ENCODE measurements at regions not wholly inside any gene's neighbourhood (a gene's known extent, or its start where the extent isn't known, plus 50 kb on each side); places are given as distances from the start of the nearest gene placed in this dataset.

DNA sequence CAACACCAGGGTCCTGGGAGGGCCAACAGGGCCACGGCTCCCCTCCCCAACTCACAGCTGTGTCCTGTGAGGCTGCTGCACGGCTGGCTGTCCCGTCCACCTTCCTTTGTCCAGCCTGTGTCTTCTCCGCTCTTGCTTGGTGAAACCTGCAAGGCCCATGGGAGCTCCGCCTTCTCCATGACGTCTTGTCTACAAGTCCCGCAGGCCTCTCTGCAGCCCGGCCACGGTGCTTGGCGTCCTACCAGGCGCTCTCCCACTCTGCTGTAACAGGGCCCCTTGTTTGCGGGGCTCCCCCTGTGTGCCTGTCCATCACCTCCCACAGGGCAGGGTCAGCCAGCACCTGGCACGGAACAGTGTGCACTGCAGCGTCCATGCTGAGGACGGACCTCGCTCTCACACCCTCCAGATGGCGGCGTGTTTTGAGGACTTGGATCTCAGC is 866.8 kb downstream of the TBC1D22A start:
- in situ Hi-C loops (cut with HindIII; ENCODE audit: low pct_unique_long_range_greater_than_20kb, low sequenced_read_pairs): no loop called here
- no peaks in the 10 kb centered on the region for H3K9me3 ChIP-seq (ENCODE audit: control insufficient read depth, insufficient read depth, low read depth, low read length)
- no peak for DNase-seq (ENCODE audit: low read depth, low spot score)
- H3K4me3 ChIP-seq (ENCODE audit: low read depth in 2 of 2, low read length in 2 of 2): no peak overlapping the region
- no peaks in the 10 kb centered on the region for H3K36me3 ChIP-seq (ENCODE audit: control insufficient read depth, insufficient read depth, low read length)
- no peaks in the 10 kb centered on the region for H3K4me1 ChIP-seq (ENCODE audit: control insufficient read depth, insufficient read depth, low read length)
- H3K27me3 ChIP-seq (ENCODE audit: control insufficient read depth, insufficient read depth, low read length): no peaks in the 10 kb centered on the region
- ChIA-PET POLR2A (no interaction called here), CTCF (no interaction called here)
- TF ChIP-seq CTCF (IDR thresholded peaks at IDR 0.05) (no peak), REST (IDR thresholded peaks at IDR 0.05; ENCODE audit: insufficient read depth in 1 of 2, low read depth in 2 of 2, low read length in 1 of 2) (no peak), TCF7L2 (IDR thresholded peaks at IDR 0.05; ENCODE audit: low read depth, low read length) (no peak), SIN3A (IDR thresholded peaks at IDR 0.05; ENCODE audit: borderline replicate concordance, insufficient read depth, low read depth, low read length) (no peak), POLR2AphosphoS5 (IDR thresholded peaks at IDR 0.05; ENCODE audit: low read depth, low read length) (no peak)
- no TSS peak for BruUV-seq (replicated peaks)
- ATAC-seq: no peak
- no peak overlapping the region for H3K27ac ChIP-seq (ENCODE audit: low read length)
- intact Hi-C loops (cut with micrococcal nuclease; ENCODE audit: unreplicated experiment): no loop called here

DNA sequence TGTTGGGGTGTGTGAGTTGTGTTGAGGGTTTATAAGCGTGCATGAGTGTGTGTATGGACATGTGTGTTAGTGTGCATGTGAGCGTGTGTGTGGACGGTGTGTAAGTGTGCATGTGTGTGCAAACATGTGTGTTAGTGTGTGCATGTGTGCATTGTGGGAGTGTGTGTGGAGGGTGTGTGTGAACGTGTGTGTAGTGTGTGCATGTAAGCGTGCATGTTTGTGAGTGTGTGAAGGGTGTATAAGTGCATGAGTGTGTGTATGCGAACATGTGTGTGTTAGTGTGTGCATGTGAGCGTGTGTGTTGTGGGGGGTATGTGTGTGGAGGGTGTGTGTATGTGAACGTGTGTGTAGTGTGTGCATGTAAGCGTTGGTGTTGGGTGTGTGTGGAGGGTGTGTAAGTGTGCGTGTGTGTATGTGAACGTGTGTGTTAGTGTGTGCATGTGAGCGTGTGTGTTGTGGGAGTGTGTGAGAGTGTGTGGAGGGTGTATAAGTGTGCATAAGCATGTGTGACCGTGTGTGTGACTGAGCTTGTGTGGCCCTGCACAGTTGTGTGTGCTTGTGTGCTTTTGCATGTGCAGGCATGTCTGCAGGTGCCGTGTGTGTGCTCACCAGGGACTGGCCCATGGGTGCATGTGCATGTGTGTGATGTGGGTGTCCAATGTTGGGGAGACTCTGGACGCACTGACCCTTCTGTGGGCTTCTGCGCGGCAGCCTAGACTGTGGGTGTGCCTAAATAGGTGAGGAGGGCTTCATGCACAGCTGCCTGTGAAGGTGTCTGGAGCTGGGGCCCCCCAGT is 866.2 kb downstream of the TBC1D22A start:
- Histone ChIP-seq H3K4me1 (ENCODE audit: control insufficient read depth, insufficient read depth, low read length) (no peaks in the 10 kb centered on the region), H3K4me3 (ENCODE audit: low read depth in 2 of 2, low read length in 2 of 2) (no peak overlapping the region), H3K36me3 (ENCODE audit: control insufficient read depth, insufficient read depth, low read length) (no peaks in the 10 kb centered on the region), H3K27me3 (ENCODE audit: control insufficient read depth, insufficient read depth, low read length) (no peaks in the 10 kb centered on the region), H3K9me3 (ENCODE audit: control insufficient read depth, insufficient read depth, low read depth, low read length) (no peaks in the 10 kb centered on the region), H3K27ac (ENCODE audit: low read length) (no peak overlapping the region)
- in situ Hi-C loops (cut with HindIII; ENCODE audit: low pct_unique_long_range_greater_than_20kb, low sequenced_read_pairs): no loop called here
- no TSS peak for BruUV-seq (replicated peaks)
- intact Hi-C loops (cut with micrococcal nuclease; ENCODE audit: unreplicated experiment): no loop called here
- ATAC-seq (no peak), DNase-seq (ENCODE audit: low read depth, low spot score) (no peak)
- POLR2A ChIA-PET: no interaction called here
- TF ChIP-seq POLR2AphosphoS5 (IDR thresholded peaks at IDR 0.05; ENCODE audit: low read depth, low read length): no peak
- TF ChIP-seq SIN3A (IDR thresholded peaks at IDR 0.05; ENCODE audit: borderline replicate concordance, insufficient read depth, low read depth, low read length): no peak
- no peak for TF ChIP-seq CTCF (IDR thresholded peaks at IDR 0.05)
- no peak for TF ChIP-seq TCF7L2 (IDR thresholded peaks at IDR 0.05; ENCODE audit: low read depth, low read length)
- no peak for TF ChIP-seq REST (IDR thresholded peaks at IDR 0.05; ENCODE audit: insufficient read depth in 1 of 2, low read depth in 2 of 2, low read length in 1 of 2)
- CTCF ChIA-PET: no interaction called here

Data from Panc1 (cell line).